H1 (cell line): ENCODE measurements at regions not wholly inside any gene's neighbourhood (a gene's known extent, or its start where the extent isn't known, plus 50 kb on each side); places are given as distances from the start of the nearest gene placed in this dataset.

ENCODE experiments used
- CTCF ChIA-PET: fragments of 300-600 bp; sonication (Branson Sonifier 250); formaldehyde crosslinking; loops from one replicate; lab custom pipeline; 2021; ENCODE audit not compliant: partially characterized antibody; lab: Charles Lee
- POLR2A ChIA-PET: fragments of 300-600 bp; sonication (Branson Sonifier 250); formaldehyde crosslinking; loops from one replicate; lab custom pipeline; 2021; ENCODE audit warnings: inconsistent platforms; ENCODE audit not compliant: partially characterized antibody; lab: Charles Lee
- DNase-seq, 2 experiments: peaks; one replicate each; pipeline versions ENCODE4 v3.0.0 to v3.0.0-alpha.2; 2010 to 2022; ENCODE audit warnings: low spot score in 2 of 2, low read depth in 1 of 2, mixed read lengths in 1 of 2
- FAIRE-seq: peaks from 2 replicates; lab custom pipeline; 2011; peaks lifted over from hg19 to GRCh38; lab: Jason Lieb, UNC
- H2AFZ ChIP-seq: 2 replicates; pipeline ENCODE4 v1.8.1; 2012; ENCODE audit warnings: low read length, inconsistent platforms
- H2AK5ac ChIP-seq: 2 replicates; pipeline ENCODE4 v1.6.1; 2013; ENCODE audit warnings: low read depth, low read length
- H2BK120ac ChIP-seq: replicated peaks from 2 replicates; pipeline ENCODE3; 2013; ENCODE audit warnings: low read depth, low read length, inconsistent platforms
- H2BK12ac ChIP-seq: 2 replicates; pipeline ENCODE4 v1.6.1; 2013; ENCODE audit warnings: low read depth, low read length
- H2BK15ac ChIP-seq: 2 replicates; pipeline ENCODE4 v1.6.1; 2013; ENCODE audit warnings: low read length
- H2BK20ac ChIP-seq: 2 replicates; pipeline ENCODE4 v1.6.1; 2013; ENCODE audit warnings: low read length
- H2BK5ac ChIP-seq: 2 replicates; pipeline ENCODE4 v1.6.1; 2013; ENCODE audit warnings: low read depth, low read length
- H3K14ac ChIP-seq: 2 replicates; pipeline ENCODE4 v1.6.1; 2013; ENCODE audit warnings: inconsistent platforms; ENCODE audit not compliant: insufficient read length
- H3K18ac ChIP-seq: 2 replicates; pipeline ENCODE4 v1.6.1; 2013; ENCODE audit warnings: low read length; ENCODE audit errors: extremely low read depth
- H3K23ac ChIP-seq: 2 replicates; pipeline ENCODE4 v1.6.1; 2013; ENCODE audit warnings: inconsistent platforms; ENCODE audit not compliant: insufficient read length
- H3K23me2 ChIP-seq: 2 replicates; pipeline ENCODE4 v1.6.1; 2013; ENCODE audit warnings: low read depth, low read length
- H3K27ac ChIP-seq: 2 replicates; pipeline ENCODE4 v1.6.1; 2011; ENCODE audit warnings: low read depth, low read length, inconsistent platforms
- H3K27me3 ChIP-seq, 4 experiments: replicated peaks in 1 of 4; 1 replicate in 1 of 4; 2 replicates in 3 of 4; pipeline versions ENCODE4 v1.6.1 to v1.8.1; 2011 to 2013; ENCODE audit warnings: low read length in 3 of 4, mild to moderate bottlenecking in 3 of 4, inconsistent platforms in 2 of 4, mixed read lengths in 2 of 4, moderate library complexity in 1 of 4; ENCODE audit not compliant: control insufficient read depth in 3 of 4, insufficient read depth in 3 of 4; ENCODE audit errors: extremely low read depth in 1 of 4
- H3K36me3 ChIP-seq, 4 experiments: 2 replicates each; pipeline versions ENCODE4 v1.6.1 to v1.8.1; 2011 to 2013; ENCODE audit warnings: mild to moderate bottlenecking in 4 of 4, low read length in 3 of 4, moderate library complexity in 2 of 4, control low read depth in 1 of 4, inconsistent platforms in 1 of 4; ENCODE audit not compliant: insufficient read depth in 4 of 4, control insufficient read depth in 2 of 4
- H3K4ac ChIP-seq: replicated peaks from 2 replicates; pipeline ENCODE3; 2013; ENCODE audit warnings: low read length, low read depth, mixed read lengths, inconsistent platforms; ENCODE audit not compliant: insufficient read length
- H3K4me1 ChIP-seq, 4 experiments: replicated peaks in 1 of 4; 1 replicate in 1 of 4; 2 replicates in 3 of 4; pipeline versions ENCODE4 v1.6.1 to v1.8.1; 2011 to 2013; ENCODE audit warnings: low read length in 3 of 4, inconsistent platforms in 2 of 4, mixed read lengths in 1 of 4; ENCODE audit not compliant: insufficient read depth in 4 of 4, control insufficient read depth in 3 of 4
- H3K4me2 ChIP-seq, 2 experiments: 2 replicates each; pipeline versions ENCODE4 v1.6.1 to v1.8.1; 2011 to 2013; ENCODE audit warnings: low read depth in 2 of 2, low read length in 2 of 2, control low read depth in 1 of 2, inconsistent platforms in 1 of 2, mild to moderate bottlenecking in 1 of 2; ENCODE audit not compliant: insufficient read depth in 1 of 2
- H3K4me3 ChIP-seq, 4 experiments: fragments of 200-600, 300-600 bp in 1 of 4; sonication (generic), shearing (Covaris generic), sonication (Bioruptor Twin) in 1 of 4; 2 replicates each; pipeline versions ENCODE4 v1.5.1 to v1.8.1; 2011 to 2016; ENCODE audit warnings: low read length in 4 of 4, low read depth in 3 of 4, control low read depth in 2 of 4, inconsistent platforms in 2 of 4, mild to moderate bottlenecking in 2 of 4, mixed read lengths in 1 of 4, moderate library complexity in 1 of 4; ENCODE audit not compliant: insufficient read depth in 2 of 4; ENCODE audit errors: extremely low read depth in 1 of 4
- H3K56ac ChIP-seq: replicated peaks from 2 replicates; pipeline ENCODE3; 2013; ENCODE audit warnings: low read depth, mild to moderate bottlenecking, mixed read lengths, low read length, inconsistent platforms; ENCODE audit not compliant: insufficient read length
- H3K79me1 ChIP-seq: 2 replicates; pipeline ENCODE4 v1.6.1; 2013; ENCODE audit warnings: low read depth, low read length, control low read depth
- H3K79me2 ChIP-seq, 2 experiments: 2 replicates each; pipeline versions ENCODE4 v1.6.1 to v1.8.1; 2012 to 2013; ENCODE audit warnings: low read length in 2 of 2, mild to moderate bottlenecking in 2 of 2, inconsistent platforms in 1 of 2; ENCODE audit not compliant: insufficient read depth in 2 of 2, control insufficient read depth in 1 of 2
- H3K9ac ChIP-seq, 4 experiments: replicated peaks in 1 of 4; 1 replicate in 1 of 4; 2 replicates in 3 of 4; pipeline versions ENCODE4 v1.6.1 to v1.8.1; 2011 to 2013; ENCODE audit warnings: low read depth in 3 of 4, low read length in 3 of 4, control low read depth in 2 of 4, mild to moderate bottlenecking in 2 of 4, moderate library complexity in 2 of 4, inconsistent platforms in 1 of 4; ENCODE audit errors: extremely low read depth in 1 of 4
- H3K9me3 ChIP-seq, 2 experiments: 2 replicates each; pipeline versions ENCODE4 v1.6.1 to v1.8.1; 2012 to 2013; ENCODE audit warnings: mild to moderate bottlenecking in 2 of 2, moderate library complexity in 2 of 2, control low read depth in 1 of 2, inconsistent platforms in 1 of 2, low read depth in 1 of 2, low read length in 1 of 2, mixed read lengths in 1 of 2; ENCODE audit not compliant: insufficient read depth in 2 of 2
- H4K20me1 ChIP-seq, 2 experiments: replicated peaks in 1 of 2; 2 replicates each; pipeline versions ENCODE3 to v1.8.1; 2011 to 2013; ENCODE audit warnings: inconsistent platforms in 2 of 2, low read length in 2 of 2, mild to moderate bottlenecking in 1 of 2; ENCODE audit not compliant: insufficient read depth in 2 of 2, control insufficient read depth in 1 of 2
- H4K5ac ChIP-seq: 2 replicates; pipeline ENCODE4 v1.6.1; 2013; ENCODE audit warnings: low read length, low read depth, mixed read lengths, inconsistent platforms; ENCODE audit not compliant: insufficient read length
- H4K8ac ChIP-seq: 2 replicates; pipeline ENCODE4 v1.8.0; 2013; ENCODE audit warnings: mild to moderate bottlenecking, moderate library complexity, low read length, inconsistent platforms; ENCODE audit not compliant: insufficient read depth; ENCODE audit errors: extremely low read depth
- H4K91ac ChIP-seq: replicated peaks from 2 replicates; pipeline ENCODE3; 2013; ENCODE audit warnings: low read length, mixed read lengths, inconsistent platforms; ENCODE audit not compliant: insufficient read length
- CEBPB ChIP-seq: IDR thresholded peaks from 2 replicates; pipeline ENCODE4 v1.6.1; 2012; ENCODE audit warnings: low read depth, low read length
- CHD2 ChIP-seq: IDR thresholded peaks from 2 replicates; pipeline ENCODE4 v1.6.1; 2012; ENCODE audit warnings: low read length, improper control_type of control experiment
- GABPA ChIP-seq: IDR thresholded peaks from 2 replicates; pipeline ENCODE4 v1.6.1; 2011; ENCODE audit warnings: mild to moderate bottlenecking, low read length, moderate library complexity, borderline replicate concordance; ENCODE audit not compliant: insufficient read depth
- HDAC2 ChIP-seq, 2 experiments: fragments of 300-600 bp in 1 of 2; sonication (generic) in 1 of 2; IDR thresholded peaks; 2 replicates each; pipeline ENCODE4 v1.6.1; 2011 to 2012; ENCODE audit warnings: low read depth in 2 of 2, low read length in 2 of 2, mild to moderate bottlenecking in 2 of 2, moderate library complexity in 2 of 2, borderline replicate concordance in 1 of 2, inconsistent platforms in 1 of 2
- JUN ChIP-seq: IDR thresholded peaks from 2 replicates; pipeline ENCODE4 v1.6.1; 2011; ENCODE audit warnings: low read depth, mild to moderate bottlenecking, improper control_type of control experiment, low read length
- POLR2AphosphoS5 ChIP-seq: IDR thresholded peaks from 2 replicates; pipeline ENCODE4 v1.6.1; 2011; ENCODE audit warnings: low read depth, low read length
- RNF2 ChIP-seq: fragments of 200-900, 300-1000 bp; sonication (generic); IDR thresholded peaks from 2 replicates; pipeline ENCODE4 v1.7.1; 2016; ENCODE audit warnings: borderline replicate concordance, low read depth, mild to moderate bottlenecking, antibody characterized with exemption, low read length; ENCODE audit not compliant: poor library complexity, severe bottlenecking; ENCODE audit errors: missing control alignments
- SAP30 ChIP-seq: fragments of 300-600 bp; sonication (generic); IDR thresholded peaks from 2 replicates; pipeline ENCODE4 v1.7.1; 2012; ENCODE audit warnings: low read length, moderate library complexity, mild to moderate bottlenecking, inconsistent platforms; ENCODE audit not compliant: insufficient read depth, insufficient replicate concordance
- SP1 ChIP-seq: IDR thresholded peaks from 2 replicates; pipeline ENCODE4 v1.6.1; 2011; ENCODE audit warnings: low read depth, low read length
- TAF7 ChIP-seq: optimal IDR thresholded peaks from 2 replicates; pipeline ENCODE3; 2011; ENCODE audit warnings: low read depth, mild to moderate bottlenecking, inconsistent platforms, low read length, moderate library complexity, borderline replicate concordance
- WGBS, 2 experiments: shearing (Covaris generic) in 1 of 2; methylation state at CpG; one replicate each; pipeline versions ENCODE4 v1.1.6 to v1.1.7; 2013 to 2015; ENCODE audit warnings: low lambda C conversion rate in 2 of 2, mixed read lengths in 2 of 2, inconsistent platforms in 1 of 2, low coverage in 1 of 2, missing lambda C conversion rate in 1 of 2; ENCODE audit not compliant: insufficient replicate concordance in 2 of 2, insufficient coverage in 1 of 2, insufficient read length in 1 of 2; ENCODE audit errors: extremely low coverage in 1 of 2, missing lambda C conversion rate in 1 of 2; 5-methylcytosine and 5-hydroxymethylcytosine counted together
- TF ChIP-seq, protein P1 (sequence below): IDR thresholded peaks from 2 replicates; pipeline ENCODE4 v1.6.1; 2011; ENCODE audit warnings: low read length, improper control_type of control experiment

DNA sequence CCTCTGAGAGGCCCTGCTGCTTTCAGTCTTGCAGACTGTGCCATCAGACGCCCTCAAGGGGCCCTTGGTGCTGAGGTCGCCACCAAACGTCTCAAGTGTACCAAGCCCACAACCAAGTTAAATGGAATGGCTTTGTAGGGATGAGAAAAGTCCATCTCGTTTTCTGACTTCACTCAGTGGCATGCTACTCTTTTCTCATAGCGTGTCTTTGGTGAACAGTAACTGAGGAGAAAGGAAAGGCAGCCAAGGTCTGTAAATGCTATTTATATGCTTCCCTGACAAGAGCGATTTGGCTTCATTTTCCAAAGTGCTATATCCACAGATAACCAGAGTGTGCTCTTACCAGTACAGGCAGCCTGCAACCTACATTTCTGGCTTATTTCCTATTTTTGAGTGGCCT lies 123.0 kb downstream of the MTX2 start:
- WGBS, 2 experiments = 88% methylated on average over 6 of the region's 6 CpGs; no CpG with 5 or more reads in 1 of the 2 experiments
- no peak for TF ChIP-seq RNF2
- TF ChIP-seq, protein P1, sequence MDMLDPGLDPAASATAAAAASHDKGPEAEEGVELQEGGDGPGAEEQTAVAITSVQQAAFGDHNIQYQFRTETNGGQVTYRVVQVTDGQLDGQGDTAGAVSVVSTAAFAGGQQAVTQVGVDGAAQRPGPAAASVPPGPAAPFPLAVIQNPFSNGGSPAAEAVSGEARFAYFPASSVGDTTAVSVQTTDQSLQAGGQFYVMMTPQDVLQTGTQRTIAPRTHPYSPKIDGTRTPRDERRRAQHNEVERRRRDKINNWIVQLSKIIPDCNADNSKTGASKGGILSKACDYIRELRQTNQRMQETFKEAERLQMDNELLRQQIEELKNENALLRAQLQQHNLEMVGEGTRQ = no peak
- TF ChIP-seq SP1 = no peak
- TF ChIP-seq JUN = no peak
- no peak for TF ChIP-seq SAP30
- TF ChIP-seq POLR2AphosphoS5 = no peak
- no peak for TF ChIP-seq CHD2
- TF ChIP-seq CEBPB = no peak
- TF ChIP-seq GABPA = no peak
- no peak for TF ChIP-seq HDAC2 (IDR thresholded peaks at IDR 0.05; ENCODE audit: borderline replicate concordance in 1 of 2, low read depth in 2 of 2, low read length in 2 of 2)
- TF ChIP-seq TAF7 = no peak

More for the DNA sequence above, 123.0 kb downstream of the MTX2 start:
- Histone ChIP-seq H3K9me3 (no peaks in the 10 kb centered on the region), H3K14ac (no peak overlapping the region), H2BK12ac (no peak overlapping the region), H2BK15ac (no peak overlapping the region), H2AFZ (no peak overlapping the region), H3K36me3 (no peaks in the 10 kb centered on the region), H3K18ac (no peak overlapping the region), H3K27me3 (no peaks in the 10 kb centered on the region), H3K4me2 (no peak overlapping the region), H2BK120ac (no peak overlapping the region), H4K91ac (no peak overlapping the region), H3K27ac (no peak overlapping the region), H2AK5ac (no peak overlapping the region), H2BK20ac (no peak overlapping the region), H3K4me3 (no peak overlapping the region), H3K23me2 (no peaks in the 10 kb centered on the region), H3K79me2 (no peaks in the 10 kb centered on the region), H4K8ac (no peak overlapping the region), H4K5ac (no peak overlapping the region), H3K4me1 (no peaks in the 10 kb centered on the region), H3K56ac (no peak overlapping the region), H3K4ac (no peak overlapping the region), H3K23ac (no peak overlapping the region), H4K20me1 (no peaks in the 10 kb centered on the region), H3K9ac (no peak overlapping the region), H2BK5ac (no peak overlapping the region), H3K79me1 (no peaks in the 10 kb centered on the region)
- DNase-seq = no peak
- no peak for FAIRE-seq
- ChIA-PET POLR2A (no interaction called here), CTCF (no interaction called here)
